PC-3 (cell line): ENCODE measurements at regions not wholly inside any gene's neighbourhood (a gene's known extent, or its start where the extent isn't known, plus 50 kb on each side); places are given as distances from the start of the nearest gene placed in this dataset.

ENCODE experiments used
- EZH2phosphoT487 ChIP-seq: fragments of 300-600 bp; sonication (generic); IDR thresholded peaks from 2 replicates; pipeline ENCODE4 v1.6.1; 2018; ENCODE audit warnings: mild to moderate bottlenecking, antibody characterized with exemption, low read length, borderline replicate concordance
- TF ChIP-seq, protein P1 (sequence below): fragments of 300-600 bp; sonication (generic); conservative IDR thresholded peaks from 2 replicates; pipeline ENCODE4 v1.5.1; 2017; ENCODE audit warnings: antibody characterized with exemption, low read depth, mild to moderate bottlenecking, low read length

DNA sequence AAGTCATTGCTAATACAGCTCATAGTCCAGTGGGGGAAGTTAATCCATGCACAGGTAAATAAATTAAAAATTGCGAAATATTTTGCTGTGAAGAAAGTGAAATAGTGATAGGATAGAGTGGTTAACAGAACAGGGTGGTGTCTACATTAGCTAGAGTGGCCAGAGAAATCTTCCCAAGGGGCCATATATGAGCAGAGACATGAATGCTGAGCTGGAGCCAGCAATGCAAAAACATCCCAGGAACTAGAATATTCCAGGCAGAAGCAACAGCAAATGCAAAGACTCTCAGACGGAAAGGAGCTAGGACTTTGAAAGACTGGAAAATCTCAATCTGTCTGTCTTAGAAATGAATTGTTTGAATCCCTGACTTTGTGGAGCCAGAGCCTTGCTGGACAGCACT is 1221.6 kb downstream of the MAT2B start:
- TF ChIP-seq, protein P1, sequence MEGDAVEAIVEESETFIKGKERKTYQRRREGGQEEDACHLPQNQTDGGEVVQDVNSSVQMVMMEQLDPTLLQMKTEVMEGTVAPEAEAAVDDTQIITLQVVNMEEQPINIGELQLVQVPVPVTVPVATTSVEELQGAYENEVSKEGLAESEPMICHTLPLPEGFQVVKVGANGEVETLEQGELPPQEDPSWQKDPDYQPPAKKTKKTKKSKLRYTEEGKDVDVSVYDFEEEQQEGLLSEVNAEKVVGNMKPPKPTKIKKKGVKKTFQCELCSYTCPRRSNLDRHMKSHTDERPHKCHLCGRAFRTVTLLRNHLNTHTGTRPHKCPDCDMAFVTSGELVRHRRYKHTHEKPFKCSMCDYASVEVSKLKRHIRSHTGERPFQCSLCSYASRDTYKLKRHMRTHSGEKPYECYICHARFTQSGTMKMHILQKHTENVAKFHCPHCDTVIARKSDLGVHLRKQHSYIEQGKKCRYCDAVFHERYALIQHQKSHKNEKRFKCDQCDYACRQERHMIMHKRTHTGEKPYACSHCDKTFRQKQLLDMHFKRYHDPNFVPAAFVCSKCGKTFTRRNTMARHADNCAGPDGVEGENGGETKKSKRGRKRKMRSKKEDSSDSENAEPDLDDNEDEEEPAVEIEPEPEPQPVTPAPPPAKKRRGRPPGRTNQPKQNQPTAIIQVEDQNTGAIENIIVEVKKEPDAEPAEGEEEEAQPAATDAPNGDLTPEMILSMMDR = no peak
- no peak for TF ChIP-seq EZH2phosphoT487
